ENCODE measurements at regions not wholly inside any gene's neighbourhood (a gene's known extent, or its start where the extent isn't known, plus 50 kb on each side); places are given as distances from the start of the nearest gene placed in this dataset.
A peak's percentile ranks its signal among the peaks of the same experiment; 100 is the strongest.

DNA sequence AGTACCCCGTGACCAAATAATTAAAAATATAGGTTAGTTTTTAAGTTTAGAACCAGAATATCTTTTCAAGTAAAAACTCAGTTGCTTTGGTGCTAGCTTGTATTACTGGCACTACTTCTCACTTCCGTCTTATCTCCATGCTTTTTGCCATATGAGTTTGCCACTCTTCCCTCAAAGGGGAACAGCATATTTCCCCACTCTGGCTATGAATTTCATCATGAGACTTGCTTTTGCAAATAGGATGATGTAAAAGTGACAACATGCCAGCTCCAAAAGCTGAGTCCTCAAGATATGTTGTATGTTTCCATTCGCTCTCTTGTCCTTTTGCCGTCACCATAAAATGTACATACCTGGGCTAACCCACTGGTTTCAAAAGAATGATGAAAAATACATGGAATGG is 178.1 kb upstream of the SEMA3A start:
- no peak for DNase-seq (ENCODE audit: low read depth, low spot score)
- POLR2A ChIA-PET: interaction anchor here (1.0 to 1.4 kb wide), 2 partner anchors 40 to 135 kb away, joined by 3 to 4 read pairs; no protein-coding TSS in a partner anchor
- CTCF ChIA-PET: interaction anchor here (1.2 kb wide), 1 partner anchor 437 kb away, joined by 4 read pairs; no protein-coding TSS in a partner anchor
- Histone ChIP-seq H3K4me3 (ENCODE audit: low read depth, low read length) (no peak overlapping the region), H3K27me3 (ENCODE audit: control insufficient read depth, insufficient read depth, low read length) (no peaks in the 10 kb centered on the region), H3K27ac (ENCODE audit: low read depth, low read length) (peak overlapping the region; percentile 62), H3K9me3 (ENCODE audit: control insufficient read depth, insufficient read depth, low read length) (no peaks in the 10 kb centered on the region)
- TF ChIP-seq, protein P1, sequence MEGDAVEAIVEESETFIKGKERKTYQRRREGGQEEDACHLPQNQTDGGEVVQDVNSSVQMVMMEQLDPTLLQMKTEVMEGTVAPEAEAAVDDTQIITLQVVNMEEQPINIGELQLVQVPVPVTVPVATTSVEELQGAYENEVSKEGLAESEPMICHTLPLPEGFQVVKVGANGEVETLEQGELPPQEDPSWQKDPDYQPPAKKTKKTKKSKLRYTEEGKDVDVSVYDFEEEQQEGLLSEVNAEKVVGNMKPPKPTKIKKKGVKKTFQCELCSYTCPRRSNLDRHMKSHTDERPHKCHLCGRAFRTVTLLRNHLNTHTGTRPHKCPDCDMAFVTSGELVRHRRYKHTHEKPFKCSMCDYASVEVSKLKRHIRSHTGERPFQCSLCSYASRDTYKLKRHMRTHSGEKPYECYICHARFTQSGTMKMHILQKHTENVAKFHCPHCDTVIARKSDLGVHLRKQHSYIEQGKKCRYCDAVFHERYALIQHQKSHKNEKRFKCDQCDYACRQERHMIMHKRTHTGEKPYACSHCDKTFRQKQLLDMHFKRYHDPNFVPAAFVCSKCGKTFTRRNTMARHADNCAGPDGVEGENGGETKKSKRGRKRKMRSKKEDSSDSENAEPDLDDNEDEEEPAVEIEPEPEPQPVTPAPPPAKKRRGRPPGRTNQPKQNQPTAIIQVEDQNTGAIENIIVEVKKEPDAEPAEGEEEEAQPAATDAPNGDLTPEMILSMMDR (IDR thresholded peaks at IDR 0.05; ENCODE audit: low read depth, low read length): no peak

DNA sequence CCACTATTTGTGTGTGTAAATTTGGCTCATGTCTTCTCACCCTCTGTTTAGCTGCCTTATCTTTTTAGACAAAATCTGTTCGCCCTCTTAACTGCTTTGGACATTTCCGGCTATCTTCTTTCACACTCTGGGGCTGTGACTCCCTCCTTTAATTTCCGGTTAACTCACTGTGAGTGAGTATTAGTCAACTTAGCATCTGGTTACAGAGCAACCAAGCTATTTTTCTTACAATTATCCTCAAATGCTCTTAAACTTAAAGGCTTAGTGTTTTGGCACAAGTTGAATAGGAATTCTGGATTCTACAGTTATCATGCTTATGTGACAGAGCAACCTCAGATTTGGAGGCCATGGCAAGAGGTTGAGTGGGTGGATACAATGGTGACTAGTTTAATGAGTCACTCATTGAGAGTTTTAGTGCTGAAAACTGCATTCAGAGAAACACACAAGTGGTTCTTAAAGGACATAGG is 177.6 kb upstream of the SEMA3A start:
- CTCF ChIA-PET: interaction anchor here (1.2 kb wide), 1 partner anchor 436 kb away, joined by 4 read pairs; no protein-coding TSS in a partner anchor
- H3K27ac ChIP-seq (ENCODE audit: low read depth, low read length): peak overlapping the region; percentile 77
- H3K4me3 ChIP-seq (ENCODE audit: low read depth, low read length): peak overlapping the region; percentile 28
- TF ChIP-seq, protein P1 (IDR thresholded peaks at IDR 0.05; ENCODE audit: low read depth, low read length): no peak
- POLR2A ChIA-PET: interaction anchor here (1.0 to 1.4 kb wide), 2 partner anchors 40 to 135 kb away, joined by 3 to 4 read pairs; no protein-coding TSS in a partner anchor
- DNase-seq (ENCODE audit: low read depth, low spot score): peak; percentile 83
- H3K9me3 ChIP-seq (ENCODE audit: control insufficient read depth, insufficient read depth, low read length): no peaks in the 10 kb centered on the region
- no peaks in the 10 kb centered on the region for H3K27me3 ChIP-seq (ENCODE audit: control insufficient read depth, insufficient read depth, low read length)

DNA sequence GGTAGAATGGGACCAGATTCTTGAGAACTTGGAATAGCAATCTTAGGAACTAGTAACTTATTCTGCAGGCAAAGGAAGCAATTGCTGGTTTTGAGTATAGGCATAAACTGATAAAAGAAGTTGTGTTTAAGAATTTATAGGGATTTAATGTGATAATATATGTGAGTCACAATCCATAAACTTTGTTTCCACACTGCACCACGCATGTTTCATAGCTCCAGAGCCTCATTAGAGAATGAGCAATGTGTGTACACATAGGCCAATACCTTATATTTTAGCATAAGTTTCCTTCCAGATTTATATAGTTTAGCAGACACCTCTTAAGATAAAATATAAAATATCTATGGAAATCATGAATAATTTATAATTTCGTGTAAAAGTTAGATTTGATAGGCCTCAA is 175.5 kb upstream of the SEMA3A start:
- no peak overlapping the region for H3K27ac ChIP-seq (ENCODE audit: low read depth, low read length)

DNA sequence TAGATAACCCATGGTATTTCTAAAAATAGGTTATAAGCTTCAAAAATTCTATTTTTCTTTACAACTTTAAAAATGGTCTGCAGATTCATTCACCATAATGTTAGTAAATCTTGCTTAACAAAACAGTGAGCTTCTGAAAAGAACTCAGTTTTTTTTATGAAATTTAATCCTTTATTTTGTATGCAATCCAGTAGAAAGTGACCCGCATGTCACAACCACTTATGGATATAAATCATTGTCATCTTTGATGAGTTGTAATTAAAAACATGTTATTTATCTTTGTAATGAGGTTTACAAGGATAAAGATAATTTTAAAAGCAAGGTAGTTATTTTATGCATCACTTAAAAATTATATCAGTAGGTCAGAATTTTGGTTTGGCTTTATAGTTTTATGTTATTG is 173.5 kb upstream of the SEMA3A start:
- no peaks in the 10 kb centered on the region for H3K27me3 ChIP-seq (ENCODE audit: control insufficient read depth, insufficient read depth, low read length)
- H3K27ac ChIP-seq (ENCODE audit: low read depth, low read length): no peak overlapping the region
- CTCF ChIA-PET: interaction anchor here (1.3 kb wide), 1 partner anchor 432 kb away, joined by 4 read pairs; no protein-coding TSS in a partner anchor
- no peaks in the 10 kb centered on the region for H3K9me3 ChIP-seq (ENCODE audit: control insufficient read depth, insufficient read depth, low read length)
- no peak overlapping the region for H3K4me3 ChIP-seq (ENCODE audit: low read depth, low read length)
- TF ChIP-seq, protein P1 (IDR thresholded peaks at IDR 0.05; ENCODE audit: low read depth, low read length): no peak
- DNase-seq (ENCODE audit: low read depth, low spot score): no peak
- POLR2A ChIA-PET: no interaction called here

More for the DNA sequence above, 175.5 kb upstream of the SEMA3A start:
- no peak for DNase-seq (ENCODE audit: low read depth, low spot score)
- no peaks in the 10 kb centered on the region for H3K27me3 ChIP-seq (ENCODE audit: control insufficient read depth, insufficient read depth, low read length)
- TF ChIP-seq, protein P1 (IDR thresholded peaks at IDR 0.05; ENCODE audit: low read depth, low read length): no peak
- POLR2A ChIA-PET: no interaction called here
- no peak overlapping the region; the same call in 1 of the 2 replicates for H3K4me3 ChIP-seq (ENCODE audit: low read depth, low read length)
- no peaks in the 10 kb centered on the region for H3K9me3 ChIP-seq (ENCODE audit: control insufficient read depth, insufficient read depth, low read length)
- CTCF ChIA-PET: no interaction called here

DNA sequence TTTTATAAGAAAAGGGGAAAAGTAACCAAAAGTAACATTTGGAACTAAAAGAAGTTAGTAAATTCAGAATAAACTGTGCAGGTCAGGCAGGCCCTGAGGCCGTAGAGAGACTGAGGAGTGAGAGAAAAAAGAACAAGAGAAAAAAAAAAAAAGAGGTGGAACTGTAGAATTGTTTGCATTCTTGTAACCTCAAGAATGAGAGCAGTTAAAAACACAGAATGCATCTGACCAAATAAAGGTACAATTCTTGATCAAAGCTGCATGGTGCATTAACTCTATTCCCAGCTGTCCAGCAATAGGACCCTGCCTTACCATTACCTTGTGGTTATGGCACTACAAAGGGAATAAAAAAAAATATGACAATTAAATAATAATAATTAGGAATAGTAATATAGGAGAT is 170.1 kb upstream of the SEMA3A start:
- CTCF ChIA-PET: interaction anchor here (0.7 kb wide), 1 partner anchor 660 kb away, joined by 4 read pairs; no protein-coding TSS in a partner anchor
- TF ChIP-seq, protein P1 (IDR thresholded peaks at IDR 0.05; ENCODE audit: low read depth, low read length): no peak
- no peak overlapping the region for H3K4me3 ChIP-seq (ENCODE audit: low read depth, low read length)
- no peak overlapping the region for H3K27ac ChIP-seq (ENCODE audit: low read depth, low read length)
- no peaks in the 10 kb centered on the region for H3K27me3 ChIP-seq (ENCODE audit: control insufficient read depth, insufficient read depth, low read length)
- DNase-seq (ENCODE audit: low read depth, low spot score): peak; percentile 18
- POLR2A ChIA-PET: interaction anchor here (0.7 to 1.1 kb wide), 3 partner anchors 26 to 293 kb away, joined by 3 to 4 read pairs (median 4); no protein-coding TSS in a partner anchor
- H3K9me3 ChIP-seq (ENCODE audit: control insufficient read depth, insufficient read depth, low read length): no peaks in the 10 kb centered on the region

All from AG04450 (cell line).